HG03064 (cell line): ENCODE measurements at regions not wholly inside any gene's neighbourhood (a gene's known extent, or its start where the extent isn't known, plus 50 kb on each side); places are given as distances from the start of the nearest gene placed in this dataset.
"Not testable (repeated sequence)": the region's sequence is repeated elsewhere in the genome, so short reads cannot be mapped to it uniquely, and the experiment has no call there.

ENCODE experiments used
- ATAC-seq: cut with Tn5 transposase; IDR thresholded peaks from one replicate; pipeline ENCODE4 v1.9.1; 2021; ENCODE audit warnings: low read depth; ENCODE audit not compliant: unreplicated experiment

DNA sequence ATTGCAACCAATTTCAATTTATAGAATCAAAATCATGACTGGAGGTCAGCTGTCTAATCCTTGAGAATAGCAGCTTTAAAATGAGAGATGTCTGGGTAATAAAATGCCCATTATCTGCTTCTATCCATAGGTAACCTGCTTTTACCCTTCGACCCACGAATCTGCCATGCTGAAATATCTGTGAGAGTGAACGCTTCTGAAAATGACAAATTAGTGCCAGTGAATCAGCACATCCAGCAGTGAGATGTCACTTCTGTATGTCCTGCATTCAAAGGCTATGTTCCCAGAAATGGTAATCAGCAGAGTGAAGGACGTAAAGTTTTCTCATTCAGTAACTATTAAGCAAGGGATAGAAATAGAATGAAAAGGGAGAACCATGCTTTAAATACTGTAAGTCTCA lies 532.4 kb upstream of the ITGA1 start:
- ATAC-seq: no peak

DNA sequence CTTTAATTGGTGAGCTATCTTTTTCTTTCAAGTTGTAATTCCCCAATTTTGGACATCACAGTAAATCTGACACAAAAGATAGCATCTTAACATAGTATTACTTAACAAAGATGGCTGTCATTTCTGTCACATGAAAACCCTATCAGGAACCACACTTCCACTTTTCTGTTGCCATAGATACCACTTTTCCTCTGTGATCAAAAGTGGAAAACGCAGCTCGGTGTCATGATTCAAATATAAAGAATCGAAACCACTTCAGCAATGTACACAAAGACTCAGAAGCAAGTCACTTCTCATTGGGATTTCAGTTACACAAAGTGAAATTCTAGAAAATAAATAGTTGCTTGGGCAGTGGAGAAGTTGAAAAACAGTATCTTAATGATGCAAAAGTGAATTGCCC lies 524.9 kb upstream of the ITGA1 start:
- no peak for ATAC-seq

DNA sequence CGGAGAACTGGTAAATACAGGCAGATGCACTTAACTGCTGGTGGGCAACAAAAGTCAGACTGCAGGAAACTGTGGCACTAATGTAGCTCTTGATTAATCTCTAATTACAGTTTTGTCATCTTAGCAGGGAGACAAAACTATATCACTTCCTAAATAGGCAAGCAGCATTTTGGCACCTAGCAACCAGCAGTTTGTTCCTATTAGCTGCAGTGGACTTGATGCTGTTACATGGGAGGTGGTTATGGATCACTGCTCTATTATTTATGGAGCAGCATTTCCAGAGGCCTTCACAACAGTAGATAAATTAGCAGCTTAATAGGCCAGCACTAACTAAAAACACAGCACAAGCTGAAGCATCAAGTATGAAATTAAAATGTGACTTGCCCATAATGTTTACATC lies 518.3 kb upstream of the ITGA1 start:
- ATAC-seq: no peak

DNA sequence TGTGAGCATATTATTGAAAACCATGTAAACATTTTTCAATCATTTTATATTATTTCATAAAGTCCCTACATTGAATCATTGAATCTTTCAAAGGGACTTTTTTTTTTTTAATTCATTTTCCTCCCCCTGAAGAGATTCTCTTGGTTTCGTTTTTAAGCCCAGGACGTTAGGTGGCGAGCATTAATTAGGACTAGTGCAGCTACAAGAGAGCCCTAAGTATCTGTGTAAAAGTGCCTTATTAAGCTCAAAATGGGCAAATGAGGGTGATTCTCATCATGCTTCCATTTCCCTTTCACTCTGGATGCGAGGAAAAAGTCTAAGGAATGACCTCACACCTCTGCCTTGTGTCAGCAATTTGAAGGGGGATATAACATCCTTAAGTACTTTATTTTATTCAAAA lies 517.9 kb upstream of the ITGA1 start:
- ATAC-seq: no peak

DNA sequence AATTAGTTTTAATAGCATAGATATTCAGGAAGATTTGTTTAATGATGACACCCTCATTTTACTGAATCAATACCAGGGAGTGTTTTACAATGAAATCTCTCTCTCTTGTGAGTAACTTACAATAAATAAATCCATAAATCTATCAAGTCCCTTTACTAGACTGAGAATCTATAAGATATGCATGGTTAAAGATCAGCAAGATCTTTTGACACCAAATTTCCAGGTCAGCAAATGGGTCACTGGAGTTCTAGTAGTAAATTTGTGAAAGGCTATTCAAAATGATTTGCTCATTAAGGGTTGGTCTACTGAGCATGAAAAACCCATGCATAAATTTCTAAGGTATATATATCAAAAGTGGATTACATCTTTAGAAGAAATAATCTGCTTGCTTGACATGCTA lies 512.1 kb upstream of the ITGA1 start:
- ATAC-seq: no peak

- no peak for ATAC-seq
Observed at GRCh38 chr5:52277101-52277500, 510.6 kb upstream of the ITGA1 start.

DNA sequence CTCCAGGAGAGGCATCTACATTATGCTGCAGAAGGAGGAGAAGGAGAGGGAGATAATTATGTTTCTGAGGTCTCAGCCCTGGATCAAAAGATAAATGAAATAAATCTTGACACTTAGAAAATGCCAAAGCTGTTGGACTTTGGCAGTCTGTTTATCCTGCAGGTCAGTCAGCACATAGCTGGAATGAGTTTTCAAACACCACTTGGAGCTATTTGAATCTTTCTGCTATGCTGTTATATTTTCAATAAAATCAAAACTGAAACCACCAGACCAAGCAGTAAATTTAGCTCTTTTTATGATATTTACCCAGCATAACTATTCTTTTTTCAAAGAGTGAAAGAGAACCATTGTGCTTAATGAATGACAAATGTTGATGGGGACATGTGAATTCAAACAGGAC lies 505.1 kb upstream of the ITGA1 start:
- ATAC-seq: no peak

DNA sequence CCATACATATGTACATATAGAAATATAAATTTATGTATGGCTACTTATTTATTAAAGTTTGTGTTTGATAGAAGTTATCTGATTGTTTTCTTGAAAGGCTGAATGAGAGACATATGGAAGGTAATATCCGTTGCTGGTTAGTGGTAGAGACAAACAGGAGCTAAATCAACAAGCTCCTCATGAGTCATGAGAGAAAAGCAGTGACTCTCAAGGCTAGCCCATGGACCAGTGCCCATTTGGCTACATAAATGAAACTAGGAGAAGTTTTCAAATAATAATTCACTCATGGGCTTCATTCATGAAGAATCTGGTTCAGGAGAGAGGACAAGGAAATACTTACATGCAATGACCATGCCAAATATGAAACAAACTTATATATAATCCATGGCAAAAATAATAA lies 504.5 kb upstream of the ITGA1 start:
- no peak for ATAC-seq

DNA sequence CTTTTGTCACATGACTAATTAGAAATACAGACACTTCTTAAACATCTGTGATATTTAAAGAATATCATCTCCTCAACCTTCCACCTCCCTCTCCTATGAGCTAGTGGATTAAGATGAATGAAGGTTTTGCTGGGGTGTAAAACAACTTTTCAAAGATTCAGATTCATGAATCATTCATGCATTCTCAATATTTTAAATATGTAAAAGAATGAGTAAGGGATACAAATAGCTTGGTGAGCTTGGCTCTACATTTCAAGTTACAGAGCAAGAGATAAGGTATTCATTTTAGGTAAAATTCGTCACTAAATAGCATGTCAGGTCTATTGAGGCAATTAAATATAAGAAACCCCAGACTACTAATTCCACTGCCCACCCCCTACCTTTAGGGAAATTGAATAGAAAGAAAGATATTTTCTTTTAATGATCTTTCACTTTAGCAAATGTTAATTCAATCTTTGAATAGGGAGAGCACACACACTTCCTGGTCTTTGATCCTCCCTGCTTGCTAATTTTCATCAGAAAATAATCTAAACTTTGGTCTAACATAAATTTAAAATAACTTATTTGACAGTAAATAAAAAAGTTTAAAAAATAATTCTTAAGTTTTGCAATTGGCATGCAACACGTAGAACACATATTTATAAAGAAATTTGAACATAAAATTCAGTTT lies 486.9 kb upstream of the ITGA1 start:
- ATAC-seq: no peak

DNA sequence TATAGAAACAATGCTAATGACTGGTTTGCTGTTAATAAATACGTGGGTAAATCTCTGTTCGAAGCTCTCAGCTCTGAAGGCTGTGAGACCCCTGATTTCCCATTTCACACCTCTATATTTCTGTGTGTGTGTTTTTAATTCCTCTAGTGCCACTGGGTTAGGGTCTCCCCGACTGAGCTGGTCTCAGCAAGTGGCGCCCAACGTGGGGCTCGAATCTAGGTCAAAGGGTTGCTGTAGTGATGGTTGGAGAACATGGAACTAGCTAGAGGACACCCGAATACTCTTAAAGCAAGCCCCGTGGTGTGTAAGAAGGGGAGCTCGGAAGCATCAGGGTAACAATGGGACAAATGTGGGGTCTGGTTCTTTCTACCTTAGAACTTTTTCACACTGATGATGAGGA lies 482.9 kb upstream of the ITGA1 start:
- ATAC-seq: not testable (repeated sequence)

DNA sequence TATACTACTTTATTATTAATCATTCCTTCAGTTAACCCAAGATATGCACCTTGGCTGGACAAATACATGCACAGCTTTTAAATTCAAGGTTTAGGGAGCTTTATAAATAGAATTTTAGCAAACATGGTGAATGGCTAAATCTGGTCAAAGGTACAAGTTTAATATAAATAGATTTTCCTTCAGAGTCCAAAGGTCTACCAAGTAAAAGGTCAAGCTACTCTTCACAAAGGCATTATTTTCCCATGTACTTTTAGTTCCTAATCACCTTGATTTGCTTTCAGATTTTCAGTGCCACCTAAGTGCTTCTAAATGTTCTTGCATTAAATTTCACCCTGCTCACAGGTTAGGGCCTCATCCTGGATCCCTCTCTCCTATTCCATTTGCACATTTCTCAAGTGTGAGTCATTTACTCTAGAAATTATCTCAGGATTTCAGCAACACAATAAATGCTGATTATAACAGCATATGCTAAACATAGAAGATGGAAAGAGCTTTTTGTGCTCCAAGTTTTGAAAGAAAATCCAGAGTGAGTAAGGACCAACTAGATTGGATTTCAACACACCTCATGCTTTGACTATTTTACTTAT lies 459.4 kb upstream of the ITGA1 start:
- ATAC-seq: no peak

DNA sequence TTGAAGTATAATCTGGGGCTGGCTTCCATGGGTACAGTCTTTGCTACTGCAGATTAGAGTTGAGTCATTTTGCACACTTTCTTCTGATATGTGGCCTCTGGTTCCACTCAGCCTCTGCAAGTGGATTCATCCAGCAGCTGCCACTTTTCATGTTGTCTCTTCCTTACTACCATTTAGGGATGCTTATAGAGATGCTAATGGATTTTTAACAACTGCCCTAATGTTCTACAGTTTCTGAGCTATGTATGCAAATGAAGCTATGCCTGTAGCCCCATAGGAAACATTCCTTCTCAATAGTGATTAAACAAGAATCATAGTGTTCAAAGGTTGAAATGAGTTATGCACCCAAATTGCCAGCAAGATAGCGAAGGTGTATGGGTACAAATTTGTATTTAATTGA lies 456.0 kb upstream of the ITGA1 start:
- no peak for ATAC-seq

- ATAC-seq: no peak
Observed at GRCh38 chr5:52334367-52334766, 453.3 kb upstream of the ITGA1 start.

- no peak for ATAC-seq
Observed at GRCh38 chr5:52339285-52339684, 448.4 kb upstream of the ITGA1 start.

DNA sequence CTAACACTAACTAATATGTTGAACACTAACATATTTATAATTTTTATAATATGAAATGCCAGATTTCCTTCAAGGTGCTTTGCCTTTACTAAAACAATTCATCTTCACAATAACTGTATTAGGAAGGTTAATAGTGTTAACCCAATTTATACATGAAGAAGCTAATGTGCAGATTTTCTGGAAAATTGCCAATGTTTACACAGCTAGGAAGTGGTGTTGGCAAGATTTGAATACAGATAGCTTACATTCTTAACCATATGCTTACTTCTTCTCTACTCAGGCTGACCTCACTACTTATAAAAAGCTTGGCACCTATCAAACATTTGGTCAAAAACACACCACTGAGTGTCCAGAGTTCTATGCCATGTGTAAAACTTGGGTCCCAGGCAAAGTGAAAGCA lies 445.4 kb upstream of the ITGA1 start:
- ATAC-seq: no peak

- no peak for ATAC-seq
Observed at GRCh38 chr5:52356311-52356918, 431.3 kb upstream of the ITGA1 start.

- ATAC-seq: no peak
Observed at GRCh38 chr5:52359261-52359660, 428.5 kb upstream of the ITGA1 start.

DNA sequence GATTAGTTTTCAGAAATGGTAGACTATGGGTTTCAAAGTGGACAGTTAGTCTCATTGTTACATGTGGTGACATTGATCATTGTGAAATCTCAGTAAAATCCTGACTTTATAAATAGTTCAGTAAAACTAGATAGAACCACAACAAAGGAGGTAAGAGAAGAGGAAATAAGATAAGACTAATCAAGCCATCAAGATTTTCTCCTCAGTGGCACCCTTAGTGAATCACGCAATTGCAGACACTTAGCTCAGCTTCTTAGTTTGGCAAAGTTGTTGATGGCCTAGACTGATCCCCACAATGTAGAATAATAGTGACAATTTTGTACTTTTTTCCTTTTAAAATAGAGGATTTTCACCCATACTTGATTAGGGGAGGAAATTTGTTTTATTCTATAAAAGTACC lies 426.7 kb upstream of the ITGA1 start:
- ATAC-seq: no peak

- no peak for ATAC-seq
Observed at GRCh38 chr5:52374286-52374685, 413.4 kb upstream of the ITGA1 start.

DNA sequence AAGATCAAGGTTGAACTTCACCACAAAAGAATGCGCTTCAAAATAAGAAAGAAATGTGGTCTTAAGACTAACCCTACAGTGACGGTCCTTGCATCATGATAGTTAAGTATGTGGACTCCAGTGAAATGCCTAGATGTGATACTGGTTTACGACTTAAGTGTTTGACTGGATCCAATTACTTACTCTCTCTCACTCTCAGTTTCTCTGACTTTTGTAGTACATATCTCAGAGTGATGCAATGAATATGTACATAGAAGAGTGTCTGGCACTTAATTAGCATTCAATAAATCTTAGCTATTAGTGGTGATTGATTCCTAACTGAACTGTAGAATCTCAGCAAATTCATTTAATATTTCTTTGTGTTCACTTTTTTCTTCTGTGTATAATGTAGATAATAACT lies 411.7 kb upstream of the ITGA1 start:
- ATAC-seq: no peak

GRCh38 chr5:52376592-52376991 lies 411.1 kb upstream of the ITGA1 start:
- ATAC-seq: no peak

GRCh38 chr5:52378237-52378636 lies 409.5 kb upstream of the ITGA1 start:
- ATAC-seq: no peak
